NCI-H187 (cell line): ENCODE measurements at regions not wholly inside any gene's neighbourhood (a gene's known extent, or its start where the extent isn't known, plus 50 kb on each side); places are given as distances from the start of the nearest gene placed in this dataset.

Experiments used
- DNase-seq, 2 experiments: peaks; one replicate each; lab custom pipeline; 2025; lab: John Stamatoyannopoulos, UW

DNA sequence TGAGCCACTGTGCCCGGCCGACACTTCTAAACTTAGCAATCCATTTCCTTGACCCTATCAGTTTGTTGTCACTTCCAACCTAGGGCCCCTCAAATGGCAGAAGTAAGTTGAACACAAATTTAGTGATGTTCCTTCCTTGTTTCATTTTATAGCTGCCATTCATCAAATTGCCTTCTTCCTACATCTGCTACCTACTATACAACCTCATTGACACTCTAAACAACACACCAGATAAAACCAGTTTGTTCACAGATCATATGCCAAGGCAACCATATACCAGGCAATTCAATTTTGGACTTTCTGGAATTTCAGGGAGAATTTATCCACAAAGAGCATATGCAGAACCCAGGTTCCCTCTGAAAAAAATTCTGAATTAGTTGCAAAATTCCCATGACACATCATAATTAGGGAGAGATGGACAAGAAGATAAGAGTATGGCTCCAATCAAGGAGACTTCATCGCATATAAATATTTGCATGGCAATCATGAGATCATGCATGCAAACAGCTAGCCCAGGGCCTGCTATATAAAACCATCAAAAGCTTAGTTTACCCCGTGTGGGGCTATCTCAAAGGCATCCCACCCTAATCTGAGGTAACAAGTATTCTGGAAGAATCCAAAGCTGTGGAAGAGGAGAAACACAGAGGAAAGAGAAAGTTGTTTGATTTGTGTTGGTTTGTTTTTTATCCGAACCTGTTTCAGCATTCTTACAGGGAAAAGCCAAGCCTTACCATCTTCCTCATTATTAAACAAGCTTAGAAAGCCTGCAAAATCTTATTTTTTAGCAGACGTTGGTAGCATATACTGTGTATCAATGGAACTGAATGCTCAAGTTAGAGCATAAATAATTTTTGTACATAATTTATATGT, 132.8 kb upstream of the TNFAIP3 start:
- no peak for DNase-seq

DNA sequence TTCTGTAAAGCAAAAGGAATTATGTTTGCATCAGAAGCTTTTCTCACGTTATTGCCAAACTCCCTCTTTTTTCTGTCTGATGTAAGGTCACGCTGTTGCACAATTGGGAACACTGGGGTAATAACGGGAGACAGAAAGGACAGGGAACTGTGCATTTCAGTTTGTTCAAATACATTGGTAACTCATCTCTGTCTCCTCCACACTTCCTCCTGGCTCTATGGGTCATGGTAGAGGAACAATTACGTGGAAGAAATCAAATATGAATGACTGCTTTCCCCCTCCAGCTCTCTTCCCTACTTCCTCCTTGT, 132.2 kb upstream of the TNFAIP3 start:
- DNase-seq, result no peak

DNA sequence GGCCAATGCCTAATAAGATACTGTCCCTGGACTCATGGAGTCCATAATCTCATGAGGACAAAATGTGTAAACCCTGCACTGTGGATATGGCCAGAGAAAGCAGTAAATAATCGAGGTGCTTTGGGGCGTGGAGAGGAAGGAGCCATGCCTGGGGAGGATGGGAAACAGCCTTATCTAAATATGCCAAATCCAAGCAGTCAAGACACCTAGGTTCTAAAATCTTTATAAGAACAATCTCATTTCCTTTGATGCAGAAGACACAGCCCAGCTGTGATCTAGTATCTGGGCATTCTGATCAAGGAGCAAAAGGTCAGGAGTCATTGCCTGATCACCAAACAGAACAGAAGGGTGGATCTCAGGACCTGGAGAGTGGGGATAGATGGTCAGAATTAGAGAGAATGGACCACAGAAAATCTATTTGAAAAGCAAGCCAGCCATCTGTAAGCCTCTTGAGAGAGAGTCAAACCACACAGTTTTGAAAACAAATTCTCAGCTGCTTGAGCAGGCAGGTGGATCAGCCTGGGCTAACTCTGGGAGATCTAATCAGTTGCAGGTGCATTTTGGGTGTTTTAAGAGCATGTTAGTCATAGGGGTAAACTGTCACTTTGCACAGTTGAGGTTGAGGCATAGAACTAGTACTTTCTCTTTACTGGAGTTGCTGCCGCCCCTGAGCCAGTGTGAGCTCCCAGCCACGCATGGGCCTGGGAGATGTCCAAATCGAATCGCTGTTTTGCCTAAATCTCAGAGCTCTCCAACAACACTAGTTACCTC, 130.8 kb upstream of the TNFAIP3 start:
- no peak for DNase-seq

DNA sequence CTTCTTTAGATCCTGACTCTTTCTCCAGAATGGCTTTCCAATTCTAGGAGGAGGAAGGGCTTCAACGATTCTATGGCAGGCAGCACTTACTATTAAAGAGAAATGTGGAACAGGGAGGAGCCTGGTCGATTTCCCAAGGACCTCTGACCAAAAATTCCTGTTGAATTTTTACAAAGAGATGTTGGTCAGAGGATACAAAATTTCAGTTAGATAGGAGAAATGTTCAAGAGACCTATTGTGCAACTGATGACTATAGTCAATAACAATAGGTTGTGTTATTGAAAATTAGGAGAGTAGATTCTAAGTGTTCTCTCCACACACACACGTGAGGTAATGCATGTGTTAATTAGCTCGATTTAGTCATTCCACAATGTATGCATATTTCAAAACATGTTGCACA, 130.1 kb upstream of the TNFAIP3 start:
- no peak for DNase-seq

DNA sequence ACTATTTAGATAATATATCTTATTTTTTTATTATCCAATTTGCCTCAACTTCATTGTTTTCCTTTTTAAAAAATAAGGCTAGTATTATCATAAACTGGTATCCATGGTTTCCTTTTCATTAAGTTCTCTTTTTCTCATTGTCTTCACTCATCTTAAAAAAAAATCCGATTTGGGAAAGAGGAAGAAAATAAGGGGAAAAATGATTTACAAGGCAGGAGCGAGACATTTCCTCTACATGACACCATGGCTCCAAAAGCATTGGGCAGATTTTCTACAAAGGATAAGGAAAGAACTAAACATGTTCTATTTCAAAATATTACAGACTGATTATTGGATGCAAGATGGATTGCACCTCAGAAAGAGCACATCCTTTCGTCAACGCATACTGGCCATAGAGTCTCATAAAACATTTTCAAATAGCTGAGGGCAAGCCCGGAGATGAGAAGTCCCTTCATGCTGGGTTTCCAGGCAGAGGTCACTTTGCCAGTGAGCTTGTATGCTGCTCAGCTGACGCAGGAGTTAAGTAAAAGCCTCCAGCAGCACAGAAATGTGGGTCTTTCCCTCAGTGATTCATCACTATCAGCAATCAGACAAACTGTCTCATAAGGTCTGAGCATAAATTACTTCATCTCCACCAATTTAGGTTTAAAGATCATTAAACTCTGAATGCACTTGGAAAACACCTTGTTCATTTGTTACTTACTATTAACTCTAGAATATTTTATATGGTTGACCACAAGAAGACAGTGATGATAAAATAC, 129.0 kb upstream of the TNFAIP3 start:
- no peak for DNase-seq

DNA sequence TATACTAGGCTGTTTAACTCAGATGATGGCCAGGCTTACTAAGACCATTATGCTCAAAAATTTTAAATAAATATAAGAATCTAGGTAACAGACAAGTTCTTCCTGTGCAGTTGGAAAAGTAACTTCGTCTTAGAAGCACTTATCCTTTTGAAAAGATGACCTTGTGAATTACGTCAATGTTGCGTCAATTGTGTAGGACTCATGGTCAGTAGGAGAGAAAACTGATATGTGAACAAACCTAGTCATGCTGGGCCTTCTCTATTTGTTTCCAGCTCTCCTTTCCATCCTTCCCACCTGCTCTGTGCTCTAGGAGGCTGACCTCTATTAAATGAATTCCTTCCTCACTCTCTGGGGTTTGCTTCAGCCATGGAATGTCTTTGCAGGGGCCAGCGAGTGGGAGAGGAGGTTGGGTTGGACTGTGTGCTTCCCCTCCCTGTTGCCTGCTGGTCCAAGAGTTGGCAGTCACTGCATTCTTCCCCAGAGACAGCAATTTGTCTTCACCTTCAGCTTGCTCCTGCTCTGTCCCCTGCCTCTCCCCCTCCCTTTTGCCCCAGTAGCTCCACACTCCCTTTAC, 128.0 kb upstream of the TNFAIP3 start:
- DNase-seq, result no peak

DNA sequence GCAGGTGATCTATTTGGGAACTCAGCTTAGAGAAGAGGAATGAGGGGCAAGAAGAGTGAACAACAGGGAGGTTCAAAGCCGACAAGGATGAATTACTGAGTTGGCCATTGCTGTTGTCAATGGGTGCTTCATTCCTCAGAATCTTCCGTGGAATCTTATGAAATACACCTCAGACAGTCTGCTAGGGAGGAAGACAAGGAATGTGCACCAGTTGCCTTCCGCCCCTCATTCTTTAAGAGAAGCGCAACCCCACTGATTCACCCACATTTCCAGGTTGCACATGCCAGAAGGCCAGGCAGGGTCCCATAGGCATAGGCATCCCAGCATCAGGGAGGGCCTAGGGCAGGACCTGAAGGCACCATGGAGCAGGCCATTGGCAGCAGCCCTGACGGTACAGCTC, 127.5 kb upstream of the TNFAIP3 start:
- no peak for DNase-seq

DNA sequence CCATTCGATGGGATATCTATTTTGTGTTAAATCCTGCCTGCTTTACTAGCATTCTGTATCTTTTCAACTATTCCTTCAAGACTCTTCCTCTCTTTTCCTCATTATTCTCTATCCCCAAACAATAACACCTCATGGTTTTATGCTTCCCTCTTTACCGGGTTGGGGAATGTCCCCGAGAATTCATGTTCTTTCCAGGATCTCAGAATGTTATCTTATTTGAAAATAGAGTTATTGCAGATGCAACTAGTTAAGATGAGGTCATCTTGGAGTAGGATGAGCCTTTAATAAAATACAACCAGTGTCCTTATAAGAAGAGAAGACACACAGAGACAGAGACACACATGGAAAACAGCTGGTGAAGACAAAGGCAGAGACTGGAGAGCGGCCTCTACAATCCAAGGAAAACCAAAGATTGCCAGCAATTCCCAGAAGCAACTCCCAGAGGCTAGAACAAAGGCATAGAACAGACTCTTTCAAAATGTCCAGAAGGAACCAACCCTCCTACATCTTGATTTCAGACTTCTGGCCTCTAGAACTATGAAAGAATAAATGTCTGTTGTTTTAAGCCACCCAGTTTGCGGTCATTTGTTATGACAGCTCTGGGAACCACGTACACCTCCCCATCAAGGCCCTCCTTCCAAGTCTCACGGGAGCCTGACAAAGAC, 126.8 kb upstream of the TNFAIP3 start:
- no peak for DNase-seq

DNA sequence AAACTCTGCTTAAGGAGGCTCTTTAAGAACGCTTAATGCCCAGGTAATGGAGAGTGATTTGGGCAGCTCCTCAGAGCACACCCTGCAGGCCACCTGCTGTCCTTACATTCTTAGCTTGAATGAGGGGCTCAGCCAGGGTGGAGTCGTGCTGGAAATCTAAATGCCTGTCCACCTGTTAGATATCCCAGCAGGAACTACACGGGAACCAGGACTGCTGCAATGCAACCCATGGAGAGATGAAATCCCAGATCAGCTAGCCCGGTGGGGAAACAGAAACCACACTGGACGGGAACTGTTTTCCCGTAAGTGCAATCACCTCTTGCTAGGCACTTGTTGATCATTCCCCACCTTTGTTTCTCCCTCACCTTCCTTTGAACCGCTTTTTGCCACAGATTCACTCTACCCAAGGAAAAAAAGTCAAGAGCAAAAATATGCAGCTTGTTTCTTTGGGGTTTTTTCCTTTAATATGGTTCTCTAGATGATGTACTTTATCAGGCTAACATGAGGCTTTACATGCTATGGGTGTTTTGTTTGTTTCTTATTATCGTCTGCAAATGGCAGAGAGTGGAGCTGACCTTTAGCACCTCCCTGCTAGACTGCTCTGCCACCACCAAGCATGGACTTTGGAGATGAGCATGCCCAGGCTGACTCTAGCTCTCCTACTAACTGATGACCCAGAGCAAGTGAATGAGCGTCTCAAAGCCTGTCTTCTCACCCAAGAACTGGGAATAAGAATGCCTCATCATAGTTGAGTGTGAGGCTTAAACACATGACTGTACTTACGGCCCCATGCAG, 125.9 kb upstream of the TNFAIP3 start:
- no peak for DNase-seq

DNA sequence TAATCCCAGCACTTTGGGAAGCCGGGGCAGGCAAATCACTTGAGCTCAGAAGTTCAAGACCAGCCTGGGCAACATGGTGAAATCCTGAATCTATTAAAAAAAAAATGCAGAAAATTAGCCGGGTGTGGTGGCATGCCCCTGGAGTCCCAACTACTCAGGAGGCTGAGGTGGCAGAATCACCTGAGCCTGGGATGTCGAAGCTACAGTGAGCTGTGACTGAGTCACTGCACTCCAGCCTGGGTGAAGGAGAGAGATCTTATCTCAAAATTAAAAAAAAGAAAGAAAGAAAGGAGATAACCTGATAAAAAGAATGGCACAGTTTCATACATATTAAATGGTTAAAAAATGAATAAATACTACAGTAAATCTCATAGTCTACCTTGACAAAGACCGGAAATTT, 123.6 kb upstream of the TNFAIP3 start:
- DNase-seq, result no peak

DNA sequence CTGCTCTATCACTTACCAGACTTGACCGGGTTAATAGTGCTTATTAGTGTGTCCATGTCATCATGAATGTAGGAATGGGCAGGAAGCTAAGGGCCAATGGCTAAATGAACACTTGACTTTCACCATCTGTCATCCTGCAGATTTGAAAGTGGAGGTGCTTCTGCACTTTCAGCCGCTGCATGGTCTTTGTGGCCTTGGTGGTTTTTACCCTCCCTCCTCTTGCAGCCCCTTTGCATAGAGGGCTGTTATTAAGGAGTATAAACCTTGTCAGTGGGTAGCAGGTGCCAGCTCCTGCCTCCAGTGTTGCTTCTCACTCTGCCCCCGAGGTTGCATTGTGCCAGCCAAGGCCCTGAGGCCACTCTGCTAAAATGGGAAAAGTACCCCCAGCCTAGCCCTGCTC, 122.2 kb upstream of the TNFAIP3 start:
- no peak for DNase-seq

DNA sequence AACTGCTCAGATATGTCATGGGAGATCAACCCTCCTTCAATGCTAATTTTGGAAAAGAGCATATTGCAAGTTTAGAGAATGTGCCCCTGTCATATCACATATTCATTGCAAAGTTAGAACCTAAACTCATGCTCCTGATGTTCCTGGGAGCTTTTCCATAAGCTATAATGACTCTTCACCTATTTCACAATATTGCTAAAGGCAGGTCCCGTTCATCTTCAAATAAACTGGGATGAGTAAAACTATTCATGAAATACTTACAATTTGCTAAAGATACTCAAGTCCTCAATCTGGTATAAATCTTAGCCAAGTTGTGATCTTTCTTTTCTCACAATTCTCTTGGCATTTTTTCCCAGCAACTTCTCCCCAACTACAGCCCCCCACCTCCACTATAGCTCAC, 121.7 kb upstream of the TNFAIP3 start:
- no peak for DNase-seq

DNA sequence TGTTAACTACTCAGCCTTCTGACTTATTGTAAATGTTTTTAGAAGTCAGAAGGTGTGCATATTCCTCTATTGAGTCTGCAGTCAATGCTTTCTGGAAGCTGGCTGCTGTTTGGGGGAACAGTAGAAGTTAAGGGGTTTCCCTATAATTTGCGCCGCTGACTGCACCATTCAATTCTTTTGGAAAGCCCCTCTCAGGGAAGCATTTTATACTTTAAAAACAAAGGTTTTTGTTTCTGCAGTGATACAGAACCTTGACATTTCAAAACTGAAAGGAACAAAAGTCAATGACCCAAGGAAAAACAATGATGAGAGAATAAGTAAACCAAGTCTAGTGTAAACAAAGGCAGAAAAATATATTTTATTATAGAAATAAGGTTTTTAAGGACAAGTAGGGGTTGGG, 120.8 kb upstream of the TNFAIP3 start:
- DNase-seq, result no peak

DNA sequence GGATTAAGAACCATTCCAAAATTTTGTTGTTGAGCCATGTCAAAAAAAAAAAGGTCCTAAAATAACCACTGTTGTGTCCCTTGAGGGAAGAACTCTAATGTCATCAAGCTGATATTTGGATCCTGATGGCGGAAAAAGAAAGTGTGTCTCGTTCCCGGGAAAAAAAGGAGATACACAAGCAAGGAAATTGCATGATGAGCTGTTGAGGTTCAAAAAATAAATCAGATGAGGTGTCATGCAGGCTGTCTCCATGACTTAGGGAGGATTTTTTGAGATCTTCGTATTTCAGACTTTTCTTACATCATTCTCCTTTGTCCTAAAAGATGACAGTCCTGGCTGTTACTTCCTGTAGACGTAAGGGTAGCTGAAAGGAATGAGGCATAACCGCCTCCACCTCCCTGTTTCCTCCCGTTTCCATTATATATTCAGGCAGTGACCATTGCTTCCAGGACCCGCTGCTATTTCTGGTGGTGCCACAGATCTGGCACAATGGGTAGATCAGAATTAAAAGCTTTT, 117.3 kb upstream of the TNFAIP3 start:
- no peak for DNase-seq

DNA sequence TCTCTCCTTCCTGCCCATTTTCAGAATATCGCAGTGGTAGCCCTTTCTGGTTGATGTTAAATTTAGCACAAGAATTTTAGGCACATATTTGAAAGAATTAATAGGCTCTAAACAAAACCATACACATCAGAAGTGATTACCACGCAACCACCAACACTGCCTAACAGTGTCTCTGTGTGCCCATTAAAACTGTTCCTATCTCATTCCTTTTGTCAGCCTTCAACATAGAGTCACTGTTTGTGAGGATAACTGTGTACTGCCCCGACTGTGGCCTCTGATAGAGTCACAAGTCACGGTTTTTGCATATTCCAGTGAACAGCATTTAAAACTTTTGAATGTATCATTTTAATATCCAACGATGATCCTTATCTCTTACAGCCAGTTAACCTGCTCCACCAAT, 116.8 kb upstream of the TNFAIP3 start:
- DNase-seq, result no peak

DNA sequence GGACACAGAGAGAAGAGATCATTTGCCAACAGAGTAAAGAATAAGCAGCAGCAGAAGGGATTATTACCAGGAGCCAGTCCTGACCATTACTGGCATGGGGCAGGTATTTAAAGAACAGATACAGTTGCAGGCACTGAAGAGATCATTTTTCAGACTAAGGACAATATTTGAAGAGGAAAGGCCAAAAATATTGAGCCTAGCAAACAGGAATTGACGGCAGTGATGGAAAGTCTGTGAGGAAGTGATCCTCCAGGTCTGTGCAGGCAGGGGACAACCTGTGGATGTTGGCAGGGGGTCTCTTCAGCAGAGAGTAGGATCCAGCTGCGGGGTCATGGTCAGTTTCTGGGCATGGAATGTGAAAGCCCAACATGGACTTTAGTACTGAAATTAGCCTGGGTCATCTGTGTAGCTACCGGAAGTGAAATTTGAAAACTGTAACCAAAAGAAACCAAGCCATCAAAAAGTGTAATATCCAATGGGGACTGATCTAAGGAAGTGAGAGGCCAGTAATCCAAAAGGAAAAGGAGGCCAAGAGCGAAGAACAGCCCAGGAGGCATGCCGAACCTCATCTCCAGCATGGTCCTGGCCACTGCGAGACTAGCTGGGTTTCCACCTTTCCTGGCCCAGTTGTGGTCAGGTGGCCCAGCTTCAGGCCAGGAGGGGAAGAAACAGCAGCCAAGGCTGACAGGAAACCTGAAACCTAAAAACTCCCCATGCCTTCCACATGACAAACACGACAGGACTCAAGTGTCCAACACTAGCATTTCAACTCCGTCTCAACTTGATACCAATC, 115.1 kb upstream of the TNFAIP3 start:
- DNase-seq, result no peak

DNA sequence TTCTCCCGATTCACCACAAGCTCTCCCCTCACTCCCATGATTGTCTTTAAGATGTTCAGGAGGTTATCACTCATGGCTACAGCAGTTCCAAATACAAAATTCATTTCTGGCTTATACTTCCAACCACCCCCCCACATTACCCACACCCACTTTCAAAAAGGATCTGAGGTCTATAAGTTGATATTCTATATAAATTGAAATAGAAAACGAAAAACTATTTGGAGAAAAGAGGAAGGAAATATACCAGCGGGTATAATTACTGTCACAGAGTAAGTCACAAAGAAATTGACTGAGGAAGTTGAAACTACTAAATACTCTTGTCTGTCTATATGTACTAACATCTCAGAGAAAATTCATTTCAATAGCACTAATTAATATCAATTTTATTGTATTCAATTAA, 112.7 kb upstream of the TNFAIP3 start:
- DNase-seq, result no peak

DNA sequence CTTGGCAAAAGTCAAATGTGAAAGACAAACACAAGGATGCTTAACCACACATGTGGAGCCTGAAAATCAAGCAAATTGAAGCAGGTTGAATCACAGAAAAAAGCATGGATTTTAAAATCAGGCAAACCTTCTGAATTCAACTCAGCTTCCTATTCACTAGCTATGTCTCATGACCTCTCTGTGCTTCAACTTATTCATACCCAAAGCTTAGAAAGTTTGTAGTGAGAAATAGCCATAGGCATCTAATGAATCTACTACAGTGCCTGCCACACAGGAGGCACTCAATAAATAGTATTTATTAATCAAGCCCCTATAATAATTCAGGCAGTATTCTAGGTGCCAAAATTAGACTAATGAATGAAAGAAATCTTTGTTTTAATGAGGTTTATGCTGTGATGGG, 112.2 kb upstream of the TNFAIP3 start:
- no peak for DNase-seq

DNA sequence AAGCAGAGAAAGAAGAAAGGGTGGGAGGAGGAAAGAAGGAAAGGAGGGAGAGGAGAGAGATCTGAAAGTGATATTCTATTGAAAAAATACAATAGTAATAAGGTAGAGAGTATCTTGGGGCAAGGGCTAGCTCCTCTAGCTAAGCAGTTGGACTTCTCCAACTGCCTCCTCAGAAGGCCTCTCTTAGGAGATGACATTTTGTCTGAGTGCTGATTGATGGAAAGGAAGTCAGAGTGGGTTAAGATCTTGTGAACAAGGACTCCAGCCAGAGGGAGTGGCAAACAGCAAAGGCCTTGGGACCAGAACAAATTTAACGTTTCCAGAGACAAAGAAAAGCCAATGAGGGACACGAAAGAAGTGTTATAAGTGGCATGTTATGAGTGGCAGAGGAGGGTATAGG, 111.8 kb upstream of the TNFAIP3 start:
- DNase-seq, result no peak

DNA sequence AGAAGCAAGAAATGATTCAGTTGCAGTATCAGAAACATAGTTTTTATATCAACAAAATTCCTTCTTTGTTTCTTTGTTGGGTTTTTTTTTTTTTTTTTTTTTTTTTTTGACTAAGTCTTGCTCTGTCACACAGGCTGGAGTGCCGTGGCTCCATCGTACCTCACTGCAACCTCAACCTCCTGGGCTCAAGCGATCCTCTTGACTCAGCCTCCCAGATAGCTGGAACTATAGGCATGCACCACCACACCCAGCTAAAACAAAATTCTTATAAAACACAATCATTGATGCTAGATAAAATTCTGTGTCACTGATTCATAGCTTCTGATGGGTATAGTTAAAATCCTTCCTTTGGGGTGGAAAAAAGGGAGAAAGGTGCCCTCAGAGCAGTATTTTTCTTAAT, 110.3 kb upstream of the TNFAIP3 start:
- no peak for DNase-seq
